GM21423 (cell line): ENCODE measurements at regions not wholly inside any gene's neighbourhood (a gene's known extent, or its start where the extent isn't known, plus 50 kb on each side); places are given as distances from the start of the nearest gene placed in this dataset.

Source experiments
- ATAC-seq: cut with Tn5 transposase; IDR thresholded peaks from one replicate; pipeline ENCODE4 v1.9.1; 2021; ENCODE audit warnings: mild to moderate bottlenecking, moderate library complexity; ENCODE audit not compliant: unreplicated experiment

DNA sequence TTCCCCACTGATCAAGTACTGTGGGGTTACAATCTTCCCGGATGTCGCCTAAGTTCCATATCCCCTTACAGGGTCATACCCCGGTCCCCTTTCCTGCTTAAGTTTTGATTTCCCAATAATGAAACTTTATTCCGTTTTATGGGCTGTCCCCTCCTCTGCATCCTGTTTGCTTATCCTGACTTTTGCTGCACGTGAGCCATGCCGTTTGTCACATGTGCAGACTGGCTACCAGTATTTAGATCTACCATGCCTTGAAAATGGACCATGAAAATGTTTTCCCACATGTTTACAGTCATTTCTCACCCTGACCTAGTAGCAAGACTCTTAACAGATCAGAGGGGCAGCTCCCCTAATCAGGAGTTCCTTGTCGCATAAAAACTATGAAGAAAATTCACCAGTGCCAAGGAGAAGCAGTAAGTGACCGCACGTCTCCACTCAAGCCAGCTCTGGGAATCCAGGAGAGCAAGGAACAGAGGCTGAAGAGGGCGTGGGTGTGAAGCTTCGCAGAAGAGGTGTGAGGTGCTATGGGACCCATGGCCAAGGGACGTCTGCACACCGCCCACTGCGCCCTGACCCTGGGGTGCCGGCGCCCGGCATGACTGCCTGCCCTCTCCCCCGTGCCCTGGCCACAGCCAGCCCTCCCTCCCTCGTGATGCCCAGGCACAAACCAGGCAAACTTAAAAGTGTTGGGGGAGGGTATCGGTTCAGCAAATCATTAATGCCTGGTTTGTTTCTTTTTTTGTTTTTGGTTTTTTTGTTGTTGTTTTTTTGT, 440.8 kb upstream of the SALL3 start:
- no peak for ATAC-seq

- ATAC-seq, result no peak
These were observed 438.7 kb upstream of the SALL3 start for GRCh38 chr18:78540636-78541529.

- no peak for ATAC-seq
These were observed 437.4 kb upstream of the SALL3 start for GRCh38 chr18:78542204-78542603.

DNA sequence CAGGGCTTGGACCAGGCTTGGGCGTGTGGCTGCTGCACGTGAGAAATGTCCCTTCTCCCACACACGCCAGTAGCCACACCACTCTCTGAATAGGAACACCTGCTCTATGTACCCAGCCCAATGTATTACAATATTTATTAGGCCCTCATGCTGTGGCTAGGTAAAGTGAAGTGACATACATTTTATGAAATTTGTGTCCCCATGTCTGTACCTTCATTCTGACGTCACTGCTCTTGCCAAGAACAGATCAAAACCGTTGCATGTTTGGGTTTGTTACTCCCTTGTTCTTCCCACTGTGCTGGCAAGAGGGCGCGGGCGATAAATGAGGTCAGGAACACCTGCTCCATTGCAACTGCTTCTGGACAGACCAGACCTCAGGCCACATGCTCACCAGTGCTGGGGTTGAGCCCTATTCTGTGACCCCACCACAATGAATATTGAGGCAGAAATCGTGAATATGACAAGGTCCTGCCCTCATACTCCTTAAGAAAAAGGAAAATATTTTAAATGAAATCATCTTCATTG, 436.4 kb upstream of the SALL3 start:
- no peak for ATAC-seq

DNA sequence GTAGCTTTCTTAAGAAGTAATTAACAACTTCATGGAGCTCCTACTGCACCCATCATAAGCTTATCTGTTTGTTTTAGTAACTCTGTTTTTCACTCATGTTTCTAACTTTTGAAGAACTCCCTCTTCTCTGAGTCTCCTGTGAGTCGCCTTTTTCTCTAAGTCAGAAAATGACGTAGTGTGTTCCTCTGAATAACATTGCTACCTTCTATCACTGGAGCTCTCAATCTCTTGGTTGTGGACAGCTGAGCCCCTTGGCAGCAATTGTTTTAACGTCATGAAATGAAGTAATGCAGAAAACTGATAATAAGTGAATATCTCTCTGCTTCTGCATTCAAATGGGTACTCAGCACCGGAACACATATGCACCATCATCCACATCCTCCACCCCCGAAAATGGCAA, 433.3 kb upstream of the SALL3 start:
- no peak for ATAC-seq

- no peak for ATAC-seq
These were observed 431.8 kb upstream of the SALL3 start for GRCh38 chr18:78547817-78548216.

DNA sequence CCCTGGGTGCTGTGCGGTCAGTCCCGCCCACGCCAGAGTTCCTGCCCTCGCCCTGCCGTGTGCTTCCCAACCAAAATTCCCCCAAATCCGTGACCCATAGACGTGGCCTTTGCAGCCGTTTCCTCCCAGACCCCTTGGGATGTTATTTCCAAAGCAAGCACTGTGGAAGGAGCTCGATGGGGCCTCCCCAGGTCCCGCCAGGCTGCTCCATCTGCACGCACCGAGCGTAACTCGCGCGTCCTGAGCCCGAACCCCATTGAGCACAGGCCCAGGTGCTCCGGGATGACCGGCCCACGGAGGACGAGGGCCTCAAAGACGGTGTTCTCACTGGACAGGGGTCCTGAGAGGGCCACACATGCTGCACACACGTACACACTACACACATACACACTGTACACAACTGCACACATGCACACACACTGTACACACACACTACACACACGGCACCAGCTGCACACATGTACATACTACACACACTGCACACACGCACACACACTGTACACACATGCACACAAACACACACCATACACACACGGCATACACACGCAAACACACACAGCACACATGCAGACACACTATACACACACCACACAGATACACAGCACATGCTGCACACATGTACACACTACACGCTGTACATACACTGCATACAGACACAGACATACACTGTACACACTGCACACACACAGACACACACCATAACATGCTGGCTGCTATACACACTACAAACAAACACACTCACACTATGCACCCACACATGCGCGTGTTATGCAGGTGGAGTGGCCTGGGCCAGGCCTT, 431.2 kb upstream of the SALL3 start:
- no peak for ATAC-seq

DNA sequence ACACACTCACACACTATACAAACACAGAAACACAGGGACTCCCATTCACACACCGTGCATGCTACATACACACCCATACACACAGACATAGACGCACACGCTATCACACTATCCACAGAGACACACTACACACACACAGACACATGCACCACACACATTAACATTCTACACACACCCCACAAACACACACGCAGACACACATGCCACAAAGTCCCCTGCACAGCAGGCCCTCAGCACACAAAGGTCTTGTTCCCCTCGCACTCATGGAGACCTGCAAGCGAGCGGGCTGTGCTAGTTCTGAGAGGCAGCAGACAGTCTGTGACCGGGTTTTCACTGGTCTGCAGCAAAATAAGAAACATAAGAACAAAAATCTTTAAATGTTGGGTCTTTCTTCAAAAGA, 429.6 kb upstream of the SALL3 start:
- no peak for ATAC-seq

GRCh38 chr18:78554944-78555608, 424.5 kb upstream of the SALL3 start:
- no peak for ATAC-seq

DNA sequence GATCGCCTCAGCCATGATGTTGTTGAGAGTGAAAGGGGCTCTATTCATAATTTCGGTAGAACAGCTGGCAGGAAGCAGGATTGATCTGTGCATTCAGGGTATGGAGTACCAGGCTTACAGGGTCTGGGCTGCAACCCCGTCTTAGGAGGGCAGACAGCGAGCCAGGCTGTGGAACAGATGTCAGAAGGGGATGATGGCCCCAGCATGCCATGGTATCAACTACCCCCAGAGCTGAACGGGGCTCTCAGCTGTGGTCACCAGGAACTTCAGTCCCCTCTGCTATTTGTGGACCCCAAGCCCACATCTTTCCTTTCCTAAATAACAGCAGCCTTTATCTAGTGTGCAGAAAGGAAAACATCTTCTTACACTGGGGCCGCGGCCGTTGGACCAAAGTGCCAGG, 422.2 kb upstream of the SALL3 start:
- ATAC-seq, result no peak

- no peak for ATAC-seq
These were observed 421.4 kb upstream of the SALL3 start for GRCh38 chr18:78558101-78558810.

DNA sequence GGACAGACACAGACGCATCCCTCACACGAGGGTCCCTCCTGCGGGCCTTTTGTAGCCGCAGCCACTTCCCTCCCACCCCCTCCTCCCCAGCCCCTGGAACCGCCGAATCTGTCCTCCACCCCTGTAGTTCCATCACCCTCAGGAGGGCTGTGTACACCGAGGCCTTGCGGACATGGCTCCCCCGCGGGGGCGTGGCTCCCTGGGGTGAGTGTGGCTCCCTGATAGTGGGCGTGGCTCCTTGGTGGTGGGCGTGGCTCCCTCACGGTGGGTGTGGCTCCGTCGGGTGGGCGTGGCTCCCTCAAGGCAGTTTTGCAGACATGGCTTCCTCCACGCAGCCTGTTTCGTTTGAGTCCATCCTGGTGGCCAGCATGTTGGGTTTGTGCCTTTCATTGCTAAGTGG, 420.7 kb upstream of the SALL3 start:
- no peak for ATAC-seq

- no peak for ATAC-seq
These were observed 420.0 kb upstream of the SALL3 start for GRCh38 chr18:78559584-78559983.

GRCh38 chr18:78561757-78562510, 417.7 kb upstream of the SALL3 start:
- no peak for ATAC-seq

- ATAC-seq, result no peak
These were observed 417.1 kb upstream of the SALL3 start for GRCh38 chr18:78562531-78562961.

GRCh38 chr18:78563110-78563509, 416.5 kb upstream of the SALL3 start:
- ATAC-seq, result no peak

GRCh38 chr18:78564030-78564429, 415.6 kb upstream of the SALL3 start:
- no peak for ATAC-seq

DNA sequence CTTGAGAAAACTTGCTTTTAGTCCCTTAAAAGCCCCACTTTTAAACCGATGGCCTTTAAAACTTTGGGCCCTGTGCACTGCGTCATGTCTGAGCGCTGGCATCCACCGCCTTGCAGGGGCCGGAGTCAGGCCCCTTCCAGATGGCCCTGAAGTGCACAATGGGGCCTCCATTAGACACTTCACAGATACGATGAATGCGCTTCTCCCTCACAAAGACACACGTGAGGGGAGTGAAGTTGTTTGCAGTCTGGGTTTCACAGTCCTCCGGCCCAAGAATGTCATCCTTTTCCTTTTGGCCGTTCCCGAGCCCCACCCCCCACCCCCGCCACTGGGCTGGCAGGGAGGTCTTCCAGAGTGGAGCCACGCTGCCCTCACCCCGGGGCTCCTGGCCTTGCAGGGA, 415.1 kb upstream of the SALL3 start:
- ATAC-seq, result no peak

DNA sequence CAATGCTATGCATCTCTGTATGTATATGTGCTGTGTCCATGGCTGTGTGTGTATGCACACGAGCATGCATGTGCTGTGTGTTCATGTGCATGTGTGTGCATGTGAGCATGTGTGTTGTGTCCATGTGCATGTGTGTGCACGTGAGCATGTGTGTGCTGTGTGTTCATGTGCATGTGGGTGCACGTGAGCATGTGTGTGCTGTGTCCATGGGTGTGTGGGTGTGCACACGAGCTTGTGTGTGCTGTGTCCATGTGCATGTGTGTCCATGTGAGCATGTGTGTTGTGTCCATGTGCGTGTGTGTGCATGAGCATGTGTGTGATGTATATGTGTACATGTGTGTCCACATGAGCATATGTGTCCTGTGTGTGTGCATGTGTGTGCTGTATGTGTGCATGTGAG, 414.4 kb upstream of the SALL3 start:
- ATAC-seq, result no peak
